ENCODE measurements at regions not wholly inside any gene's neighbourhood (a gene's known extent, or its start where the extent isn't known, plus 50 kb on each side); places are given as distances from the start of the nearest gene placed in this dataset.

DNA sequence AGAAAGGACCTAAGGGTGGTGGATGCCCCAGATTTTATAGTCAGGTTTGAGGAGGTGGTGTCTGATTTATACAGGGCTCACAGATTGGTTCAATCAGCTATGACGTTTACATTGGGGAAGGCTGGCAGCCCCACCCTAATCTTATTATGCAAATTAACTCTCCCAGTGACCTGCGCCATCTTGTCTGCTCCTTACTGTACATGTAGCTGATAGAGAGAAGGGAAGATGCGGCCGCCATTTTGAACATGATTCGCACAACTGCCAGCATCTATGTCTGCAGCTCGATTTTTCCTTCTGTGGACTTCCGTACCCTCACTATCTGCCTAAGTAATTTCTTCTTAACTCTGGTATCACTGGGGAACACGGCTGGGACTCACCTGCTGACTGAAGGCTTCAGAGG is 619.0 kb upstream of the DPP6 start:
- Histone ChIP-seq H3K36me3 (ENCODE audit: control insufficient read depth in 4 of 4, insufficient read depth in 3 of 4, low read depth in 1 of 4, low read length in 3 of 4) (no peaks in the 10 kb centered on the region), H3K4me1 (ENCODE audit: control insufficient read depth in 4 of 4, insufficient read depth in 4 of 4, low read length in 3 of 4) (no peaks in the 10 kb centered on the region), H3K27ac (ENCODE audit: low read depth in 1 of 2, low read length in 2 of 2) (no peak overlapping the region), H3K9me3 (ENCODE audit: control insufficient read depth in 4 of 4, low read length in 3 of 4) (peaks cover 0 to 3% (median 0%) of the 10 kb centered on the region in 4 donors), H3K4me3 (ENCODE audit: low read depth in 1 of 3, low read length in 3 of 3) (no peak overlapping the region), H3K9ac (ENCODE audit: low read depth in 1 of 2, low read length in 2 of 2) (no peak overlapping the region), H3K27me3 (ENCODE audit: control insufficient read depth in 4 of 4, insufficient read depth in 4 of 4, low read length in 3 of 4) (peaks cover 0 to 4% (median 0%) of the 10 kb centered on the region in 4 donors)
- TF ChIP-seq, protein P1, sequence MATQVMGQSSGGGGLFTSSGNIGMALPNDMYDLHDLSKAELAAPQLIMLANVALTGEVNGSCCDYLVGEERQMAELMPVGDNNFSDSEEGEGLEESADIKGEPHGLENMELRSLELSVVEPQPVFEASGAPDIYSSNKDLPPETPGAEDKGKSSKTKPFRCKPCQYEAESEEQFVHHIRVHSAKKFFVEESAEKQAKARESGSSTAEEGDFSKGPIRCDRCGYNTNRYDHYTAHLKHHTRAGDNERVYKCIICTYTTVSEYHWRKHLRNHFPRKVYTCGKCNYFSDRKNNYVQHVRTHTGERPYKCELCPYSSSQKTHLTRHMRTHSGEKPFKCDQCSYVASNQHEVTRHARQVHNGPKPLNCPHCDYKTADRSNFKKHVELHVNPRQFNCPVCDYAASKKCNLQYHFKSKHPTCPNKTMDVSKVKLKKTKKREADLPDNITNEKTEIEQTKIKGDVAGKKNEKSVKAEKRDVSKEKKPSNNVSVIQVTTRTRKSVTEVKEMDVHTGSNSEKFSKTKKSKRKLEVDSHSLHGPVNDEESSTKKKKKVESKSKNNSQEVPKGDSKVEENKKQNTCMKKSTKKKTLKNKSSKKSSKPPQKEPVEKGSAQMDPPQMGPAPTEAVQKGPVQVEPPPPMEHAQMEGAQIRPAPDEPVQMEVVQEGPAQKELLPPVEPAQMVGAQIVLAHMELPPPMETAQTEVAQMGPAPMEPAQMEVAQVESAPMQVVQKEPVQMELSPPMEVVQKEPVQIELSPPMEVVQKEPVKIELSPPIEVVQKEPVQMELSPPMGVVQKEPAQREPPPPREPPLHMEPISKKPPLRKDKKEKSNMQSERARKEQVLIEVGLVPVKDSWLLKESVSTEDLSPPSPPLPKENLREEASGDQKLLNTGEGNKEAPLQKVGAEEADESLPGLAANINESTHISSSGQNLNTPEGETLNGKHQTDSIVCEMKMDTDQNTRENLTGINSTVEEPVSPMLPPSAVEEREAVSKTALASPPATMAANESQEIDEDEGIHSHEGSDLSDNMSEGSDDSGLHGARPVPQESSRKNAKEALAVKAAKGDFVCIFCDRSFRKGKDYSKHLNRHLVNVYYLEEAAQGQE (IDR thresholded peaks at IDR 0.05): no peak
- TF ChIP-seq, protein P2, sequence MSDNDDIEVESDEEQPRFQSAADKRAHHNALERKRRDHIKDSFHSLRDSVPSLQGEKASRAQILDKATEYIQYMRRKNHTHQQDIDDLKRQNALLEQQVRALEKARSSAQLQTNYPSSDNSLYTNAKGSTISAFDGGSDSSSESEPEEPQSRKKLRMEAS (IDR thresholded peaks at IDR 0.05): no peak
- TF ChIP-seq FOXA2 (IDR thresholded peaks at IDR 0.05): no peak
- TF ChIP-seq, protein P3, sequence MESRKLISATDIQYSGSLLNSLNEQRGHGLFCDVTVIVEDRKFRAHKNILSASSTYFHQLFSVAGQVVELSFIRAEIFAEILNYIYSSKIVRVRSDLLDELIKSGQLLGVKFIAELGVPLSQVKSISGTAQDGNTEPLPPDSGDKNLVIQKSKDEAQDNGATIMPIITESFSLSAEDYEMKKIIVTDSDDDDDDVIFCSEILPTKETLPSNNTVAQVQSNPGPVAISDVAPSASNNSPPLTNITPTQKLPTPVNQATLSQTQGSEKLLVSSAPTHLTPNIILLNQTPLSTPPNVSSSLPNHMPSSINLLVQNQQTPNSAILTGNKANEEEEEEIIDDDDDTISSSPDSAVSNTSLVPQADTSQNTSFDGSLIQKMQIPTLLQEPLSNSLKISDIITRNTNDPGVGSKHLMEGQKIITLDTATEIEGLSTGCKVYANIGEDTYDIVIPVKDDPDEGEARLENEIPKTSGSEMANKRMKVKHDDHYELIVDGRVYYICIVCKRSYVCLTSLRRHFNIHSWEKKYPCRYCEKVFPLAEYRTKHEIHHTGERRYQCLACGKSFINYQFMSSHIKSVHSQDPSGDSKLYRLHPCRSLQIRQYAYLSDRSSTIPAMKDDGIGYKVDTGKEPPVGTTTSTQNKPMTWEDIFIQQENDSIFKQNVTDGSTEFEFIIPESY (IDR thresholded peaks at IDR 0.05): no peak
- TF ChIP-seq HNF4A (conservative IDR thresholded peaks at IDR 0.05): no peak
- TF ChIP-seq HNF4G (IDR thresholded peaks at IDR 0.05): no peak
- TF ChIP-seq SP1 (IDR thresholded peaks at IDR 0.05): no peak
- TF ChIP-seq RAD21 (IDR thresholded peaks at IDR 0.05): no peak
- TF ChIP-seq, protein P4, sequence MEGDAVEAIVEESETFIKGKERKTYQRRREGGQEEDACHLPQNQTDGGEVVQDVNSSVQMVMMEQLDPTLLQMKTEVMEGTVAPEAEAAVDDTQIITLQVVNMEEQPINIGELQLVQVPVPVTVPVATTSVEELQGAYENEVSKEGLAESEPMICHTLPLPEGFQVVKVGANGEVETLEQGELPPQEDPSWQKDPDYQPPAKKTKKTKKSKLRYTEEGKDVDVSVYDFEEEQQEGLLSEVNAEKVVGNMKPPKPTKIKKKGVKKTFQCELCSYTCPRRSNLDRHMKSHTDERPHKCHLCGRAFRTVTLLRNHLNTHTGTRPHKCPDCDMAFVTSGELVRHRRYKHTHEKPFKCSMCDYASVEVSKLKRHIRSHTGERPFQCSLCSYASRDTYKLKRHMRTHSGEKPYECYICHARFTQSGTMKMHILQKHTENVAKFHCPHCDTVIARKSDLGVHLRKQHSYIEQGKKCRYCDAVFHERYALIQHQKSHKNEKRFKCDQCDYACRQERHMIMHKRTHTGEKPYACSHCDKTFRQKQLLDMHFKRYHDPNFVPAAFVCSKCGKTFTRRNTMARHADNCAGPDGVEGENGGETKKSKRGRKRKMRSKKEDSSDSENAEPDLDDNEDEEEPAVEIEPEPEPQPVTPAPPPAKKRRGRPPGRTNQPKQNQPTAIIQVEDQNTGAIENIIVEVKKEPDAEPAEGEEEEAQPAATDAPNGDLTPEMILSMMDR (IDR thresholded peaks at IDR 0.05; ENCODE audit: low read depth, low read length, missing input control): no peak
- no peak for TF ChIP-seq TAF1 (conservative IDR thresholded peaks at IDR 0.05)
- TF ChIP-seq RXRA (IDR thresholded peaks at IDR 0.05): no peak
- no peak for TF ChIP-seq FOXA1 (IDR thresholded peaks at IDR 0.05)
- TF ChIP-seq, protein P5, sequence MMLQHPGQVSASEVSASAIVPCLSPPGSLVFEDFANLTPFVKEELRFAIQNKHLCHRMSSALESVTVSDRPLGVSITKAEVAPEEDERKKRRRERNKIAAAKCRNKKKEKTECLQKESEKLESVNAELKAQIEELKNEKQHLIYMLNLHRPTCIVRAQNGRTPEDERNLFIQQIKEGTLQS (IDR thresholded peaks at IDR 0.05): no peak
- 80% methylated on average over 8 of the region's 8 CpGs for WGBS
- no peak for DNase-seq (ENCODE audit: low spot score)

DNA sequence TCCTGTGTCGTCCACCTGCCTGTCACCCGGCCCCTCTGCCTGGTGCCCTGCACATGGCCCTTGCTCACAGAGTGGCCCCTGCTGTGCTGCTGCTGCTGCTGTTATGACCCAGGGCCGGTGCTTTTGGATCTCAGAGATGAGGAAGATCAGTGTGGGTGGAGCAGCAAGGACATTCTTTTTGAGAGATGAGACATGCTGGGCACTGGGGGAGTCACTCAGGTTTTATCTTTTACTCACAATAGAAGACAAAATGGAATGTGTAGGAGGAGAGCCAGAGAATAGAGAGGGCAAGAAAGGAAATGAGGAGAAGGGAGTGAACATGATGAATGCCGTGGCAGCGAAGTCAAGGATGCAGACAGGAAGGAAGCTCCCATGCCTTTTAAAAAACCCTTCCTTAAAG is 611.5 kb upstream of the DPP6 start:
- no peaks in the 10 kb centered on the region for H3K9me3 ChIP-seq (ENCODE audit: control insufficient read depth in 4 of 4, low read length in 3 of 4)
- no peak for DNase-seq (ENCODE audit: low spot score)
- no peaks in the 10 kb centered on the region for H3K36me3 ChIP-seq (ENCODE audit: control insufficient read depth in 4 of 4, insufficient read depth in 3 of 4, low read depth in 1 of 4, low read length in 3 of 4)
- no peaks in the 10 kb centered on the region for H3K4me1 ChIP-seq (ENCODE audit: control insufficient read depth in 4 of 4, insufficient read depth in 4 of 4, low read length in 3 of 4)
- 65% methylated on average over 5 of the region's 5 CpGs for WGBS
- H3K27me3 ChIP-seq (ENCODE audit: control insufficient read depth in 4 of 4, insufficient read depth in 4 of 4, low read length in 3 of 4): no peaks in the 10 kb centered on the region
- H3K27ac ChIP-seq (ENCODE audit: low read depth in 1 of 2, low read length in 2 of 2): no peak overlapping the region
- no peak overlapping the region for H3K4me3 ChIP-seq (ENCODE audit: low read depth in 1 of 3, low read length in 3 of 3)
- no peak overlapping the region for H3K9ac ChIP-seq (ENCODE audit: low read depth in 1 of 2, low read length in 2 of 2)
- TF ChIP-seq HNF4A (conservative IDR thresholded peaks at IDR 0.05): no peak
- TF ChIP-seq YY1 (IDR thresholded peaks at IDR 0.05): no peak
- no peak for TF ChIP-seq HNF4G (IDR thresholded peaks at IDR 0.05)
- no peak for TF ChIP-seq SP1 (IDR thresholded peaks at IDR 0.05)
- no peak for TF ChIP-seq RAD21 (IDR thresholded peaks at IDR 0.05)
- no peak for TF ChIP-seq RXRA (IDR thresholded peaks at IDR 0.05)
- TF ChIP-seq, protein P4 (IDR thresholded peaks at IDR 0.05; ENCODE audit: low read depth, low read length, missing input control): no peak
- TF ChIP-seq TAF1 (conservative IDR thresholded peaks at IDR 0.05): no peak
- TF ChIP-seq EGR1 (IDR thresholded peaks at IDR 0.05; ENCODE audit: low read depth in 2 of 2): no peak
- TF ChIP-seq, protein P5 (IDR thresholded peaks at IDR 0.05): no peak
- no peak for TF ChIP-seq FOXA1 (IDR thresholded peaks at IDR 0.05)
- TF ChIP-seq, protein P1 (IDR thresholded peaks at IDR 0.05): no peak
- no peak for TF ChIP-seq FOXA2 (IDR thresholded peaks at IDR 0.05)
- no peak for TF ChIP-seq JUND (IDR thresholded peaks at IDR 0.05)
- TF ChIP-seq, protein P2 (IDR thresholded peaks at IDR 0.05): no peak
- TF ChIP-seq NR2F2 (IDR thresholded peaks at IDR 0.05): no peak

Measured in liver (tissue), 8 donors.